ENCODE measurements at regions not wholly inside any gene's neighbourhood (a gene's known extent, or its start where the extent isn't known, plus 50 kb on each side); places are given as distances from the start of the nearest gene placed in this dataset.

GRCh38 chr6:6781172-6781872, 192.8 kb downstream of the LY86 start:
- no peak for TF ChIP-seq CTCF (IDR thresholded peaks at IDR 0.05; ENCODE audit: low read length, missing control alignments)
- no peak overlapping the region for H3K4me3 ChIP-seq (replicated peaks; ENCODE audit: low read depth, low read length)
- DNase-seq (ENCODE audit: low read depth): peak; percentile 86

- no peak overlapping the region for H3K4me3 ChIP-seq (replicated peaks; ENCODE audit: low read depth, low read length)
- DNase-seq (ENCODE audit: low read depth): no peak
- no peak for TF ChIP-seq CTCF (IDR thresholded peaks at IDR 0.05; ENCODE audit: low read length, missing control alignments)
Observed at GRCh38 chr6:6781873-6782227, 193.3 kb downstream of the LY86 start.

GRCh38 chr6:6783721-6784120, 195.2 kb downstream of the LY86 start:
- peak; percentile 22 for DNase-seq (ENCODE audit: low read depth)
- no peak for TF ChIP-seq CTCF (IDR thresholded peaks at IDR 0.05; ENCODE audit: low read length, missing control alignments)
- H3K4me3 ChIP-seq (replicated peaks; ENCODE audit: low read depth, low read length): no peak overlapping the region

GRCh38 chr6:6784514-6785162, 196.1 kb downstream of the LY86 start:
- TF ChIP-seq CTCF (IDR thresholded peaks at IDR 0.05; ENCODE audit: low read length, missing control alignments): no peak
- no peak overlapping the region for H3K4me3 ChIP-seq (replicated peaks; ENCODE audit: low read depth, low read length)
- DNase-seq (ENCODE audit: low read depth): no peak

- no peak for TF ChIP-seq CTCF (IDR thresholded peaks at IDR 0.05; ENCODE audit: low read length, missing control alignments)
- no peak overlapping the region for H3K4me3 ChIP-seq (replicated peaks; ENCODE audit: low read depth, low read length)
- no peak for DNase-seq (ENCODE audit: low read depth)
Observed at GRCh38 chr6:6785163-6785521, 196.6 kb downstream of the LY86 start.

- no peak overlapping the region for H3K4me3 ChIP-seq (replicated peaks; ENCODE audit: low read depth, low read length)
- peak; percentile 61 for TF ChIP-seq CTCF (IDR thresholded peaks at IDR 0.05; ENCODE audit: low read length, missing control alignments)
- DNase-seq (ENCODE audit: low read depth): peak; percentile 24
Observed at GRCh38 chr6:6788394-6789032, 200.0 kb downstream of the LY86 start.

All from fibroblast of pulmonary artery (primary cell).